DOHH2 (cell line): ENCODE measurements at regions not wholly inside any gene's neighbourhood (a gene's known extent, or its start where the extent isn't known, plus 50 kb on each side); places are given as distances from the start of the nearest gene placed in this dataset.

Experiments
- H3F3A ChIP-seq: fragments of 200-600 bp; sonication (generic), shearing (Covaris generic); 2 replicates; pipeline ENCODE4 v1.6.0; 2016; ENCODE audit warnings: antibody characterized with exemption, mild to moderate bottlenecking; ENCODE audit not compliant: control insufficient read depth, insufficient read depth
- H3K27ac ChIP-seq: fragments of 200-600 bp; sonication (generic); 2 replicates; pipeline ENCODE4 v1.5.1; 2014; ENCODE audit warnings: low read depth, mild to moderate bottlenecking, low read length, moderate library complexity
- H3K27me3 ChIP-seq: fragments of 200-600 bp; sonication (generic); 2 replicates; pipeline ENCODE4 v1.6.1; 2014; ENCODE audit warnings: mild to moderate bottlenecking, low read length, mixed read lengths; ENCODE audit not compliant: control insufficient read depth
- H3K36me3 ChIP-seq: fragments of 200-600 bp; sonication (generic); 2 replicates; pipeline ENCODE4 v1.6.1; 2014; ENCODE audit warnings: mild to moderate bottlenecking, low read length, moderate library complexity, mixed read lengths; ENCODE audit not compliant: control insufficient read depth
- H3K4me1 ChIP-seq: fragments of 200-600 bp; sonication (generic); 2 replicates; pipeline ENCODE4 v1.6.1; 2014; ENCODE audit warnings: mild to moderate bottlenecking, low read length, mixed read lengths; ENCODE audit not compliant: control insufficient read depth
- H3K4me2 ChIP-seq: fragments of 200-600 bp; sonication (generic); 2 replicates; pipeline ENCODE4 v1.6.0; 2014; ENCODE audit warnings: mild to moderate bottlenecking, low read length, moderate library complexity
- H3K4me3 ChIP-seq: fragments of 200-600 bp; sonication (generic); 2 replicates; pipeline ENCODE4 v1.5.1; 2014; ENCODE audit warnings: mild to moderate bottlenecking, low read length, mixed read lengths
- H3K79me2 ChIP-seq: fragments of 200-600 bp; sonication (generic); 2 replicates; pipeline ENCODE4 v1.6.1; 2014; ENCODE audit warnings: mild to moderate bottlenecking, low read length, mixed read lengths; ENCODE audit not compliant: control insufficient read depth
- H3K9me2 ChIP-seq: fragments of 200-600 bp; sonication (generic); replicated peaks from 2 replicates; pipeline ENCODE4 v1.6.1; 2014; ENCODE audit warnings: mild to moderate bottlenecking, low read length, mixed read lengths; ENCODE audit not compliant: control insufficient read depth
- H3K9me3 ChIP-seq: fragments of 200-600 bp; sonication (generic); 2 replicates; pipeline ENCODE4 v1.6.1; 2014; ENCODE audit warnings: antibody characterized with exemption, low read length, mixed read lengths; ENCODE audit not compliant: control insufficient read depth, insufficient read depth
- H4K20me1 ChIP-seq: fragments of 200-600 bp; sonication (generic); 2 replicates; pipeline ENCODE4 v1.6.0; 2014; ENCODE audit warnings: low read depth, mild to moderate bottlenecking, antibody characterized with exemption, low read length, moderate library complexity; ENCODE audit not compliant: control insufficient read depth, insufficient read depth
- EZH2phosphoT487 ChIP-seq: fragments of 200-600 bp; sonication (generic); IDR thresholded peaks from 2 replicates; pipeline ENCODE4 v1.6.1; 2017; ENCODE audit warnings: borderline replicate concordance, mild to moderate bottlenecking, antibody characterized with exemption, low read length, moderate library complexity, mixed read lengths
- TF ChIP-seq, protein P1 (sequence below): fragments of 200-600 bp; sonication (generic); IDR thresholded peaks from one replicate; pipeline ENCODE4 v1.5.1; 2014; ENCODE audit warnings: antibody characterized with exemption, mild to moderate bottlenecking, low read depth, low read length; ENCODE audit not compliant: poor library complexity, severe bottlenecking

DNA sequence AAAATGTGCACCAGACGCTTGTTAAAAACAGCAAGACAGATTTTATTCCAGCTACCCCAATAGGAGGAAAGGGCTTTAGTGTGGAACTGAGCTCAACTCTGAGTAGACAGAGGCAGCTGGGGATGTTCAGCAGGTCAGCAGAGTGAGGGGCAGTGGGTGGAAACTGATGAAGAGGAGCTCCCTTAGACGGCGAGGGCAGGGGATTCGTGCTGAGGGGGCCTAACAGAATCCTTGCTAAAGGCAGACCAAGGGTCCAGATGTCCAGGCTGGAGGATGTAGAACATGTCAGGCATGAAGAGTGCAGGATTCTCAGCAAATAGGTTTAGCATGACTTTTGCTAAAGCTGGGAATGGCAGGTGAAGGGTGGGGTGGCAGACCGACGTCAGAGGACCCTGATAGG is 71.9 kb upstream of the OLFM1 start:
- H3K4me3 ChIP-seq, result no peak overlapping the region
- H3F3A ChIP-seq, result no peaks in the 10 kb centered on the region
- no peaks in the 10 kb centered on the region for H3K36me3 ChIP-seq
- no peaks in the 10 kb centered on the region for H4K20me1 ChIP-seq
- no peak overlapping the region for H3K4me2 ChIP-seq
- H3K9me3 ChIP-seq, result no peaks in the 10 kb centered on the region
- no peaks in the 10 kb centered on the region for H3K79me2 ChIP-seq
- H3K27me3 ChIP-seq, result no peaks in the 10 kb centered on the region
- no peak overlapping the region for H3K27ac ChIP-seq
- H3K4me1 ChIP-seq, result no peaks in the 10 kb centered on the region
- TF ChIP-seq, protein P1, sequence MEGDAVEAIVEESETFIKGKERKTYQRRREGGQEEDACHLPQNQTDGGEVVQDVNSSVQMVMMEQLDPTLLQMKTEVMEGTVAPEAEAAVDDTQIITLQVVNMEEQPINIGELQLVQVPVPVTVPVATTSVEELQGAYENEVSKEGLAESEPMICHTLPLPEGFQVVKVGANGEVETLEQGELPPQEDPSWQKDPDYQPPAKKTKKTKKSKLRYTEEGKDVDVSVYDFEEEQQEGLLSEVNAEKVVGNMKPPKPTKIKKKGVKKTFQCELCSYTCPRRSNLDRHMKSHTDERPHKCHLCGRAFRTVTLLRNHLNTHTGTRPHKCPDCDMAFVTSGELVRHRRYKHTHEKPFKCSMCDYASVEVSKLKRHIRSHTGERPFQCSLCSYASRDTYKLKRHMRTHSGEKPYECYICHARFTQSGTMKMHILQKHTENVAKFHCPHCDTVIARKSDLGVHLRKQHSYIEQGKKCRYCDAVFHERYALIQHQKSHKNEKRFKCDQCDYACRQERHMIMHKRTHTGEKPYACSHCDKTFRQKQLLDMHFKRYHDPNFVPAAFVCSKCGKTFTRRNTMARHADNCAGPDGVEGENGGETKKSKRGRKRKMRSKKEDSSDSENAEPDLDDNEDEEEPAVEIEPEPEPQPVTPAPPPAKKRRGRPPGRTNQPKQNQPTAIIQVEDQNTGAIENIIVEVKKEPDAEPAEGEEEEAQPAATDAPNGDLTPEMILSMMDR, result no peak
- no peak for TF ChIP-seq EZH2phosphoT487
- H3K9me2 ChIP-seq, result no peaks in the 10 kb centered on the region

DNA sequence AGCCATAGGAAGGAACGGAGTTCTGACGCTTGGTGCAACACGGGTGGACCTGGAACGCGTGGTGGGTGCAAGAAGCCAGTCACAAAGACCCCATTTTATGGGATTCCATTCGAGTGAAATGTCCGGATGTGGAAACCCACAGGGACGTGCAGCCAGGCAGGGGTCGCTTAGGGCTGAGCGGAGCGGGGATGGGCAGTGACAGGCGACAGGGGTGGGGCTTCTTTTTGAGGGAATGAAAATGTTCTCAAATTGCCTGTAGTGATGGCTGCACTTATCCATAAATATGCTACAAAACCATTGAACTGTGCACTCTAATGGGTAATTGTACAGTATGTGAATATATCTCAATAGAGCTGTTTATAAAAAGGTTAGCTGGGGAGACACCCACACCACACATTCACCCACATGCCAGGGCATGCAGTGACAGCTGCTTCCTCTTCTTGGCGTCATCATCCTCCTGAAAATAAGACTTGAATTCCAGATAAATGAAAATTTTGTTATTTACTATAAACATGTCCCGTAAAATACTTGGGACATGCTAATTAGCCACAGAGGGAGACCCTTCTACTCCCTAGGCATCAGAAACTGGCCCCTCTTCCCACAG is 71.3 kb upstream of the OLFM1 start:
- Histone ChIP-seq H4K20me1 (no peaks in the 10 kb centered on the region), H3K9me2 (no peaks in the 10 kb centered on the region), H3K4me1 (no peaks in the 10 kb centered on the region), H3K36me3 (no peaks in the 10 kb centered on the region), H3K27me3 (no peaks in the 10 kb centered on the region), H3K4me3 (no peak overlapping the region), H3K4me2 (no peak overlapping the region), H3K9me3 (no peaks in the 10 kb centered on the region), H3F3A (no peaks in the 10 kb centered on the region), H3K79me2 (no peaks in the 10 kb centered on the region), H3K27ac (no peak overlapping the region)
- TF ChIP-seq, protein P1, result no peak
- TF ChIP-seq EZH2phosphoT487, result no peak

DNA sequence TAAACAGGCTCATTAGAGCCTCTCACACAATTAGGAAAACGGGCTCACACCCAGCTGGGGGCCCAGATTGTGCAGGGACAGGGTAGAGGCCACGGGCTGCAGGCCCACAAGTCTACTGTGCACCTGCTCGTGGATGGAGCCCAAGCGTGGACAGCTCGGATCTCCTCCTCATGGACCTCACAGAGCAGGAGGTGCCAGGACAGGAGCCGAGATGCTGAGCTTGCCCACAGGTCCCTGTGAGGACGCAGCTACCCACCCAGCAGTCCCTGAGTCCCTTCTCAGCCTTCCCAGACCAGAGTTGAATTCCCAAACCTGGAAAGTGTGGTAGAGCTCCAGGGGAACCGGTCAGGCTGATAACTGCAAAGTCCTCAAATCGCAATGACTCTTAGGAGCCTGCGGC is 70.6 kb upstream of the OLFM1 start:
- H3K27ac ChIP-seq, result no peak overlapping the region
- H3K9me3 ChIP-seq, result no peaks in the 10 kb centered on the region
- no peaks in the 10 kb centered on the region for H3K27me3 ChIP-seq
- H3F3A ChIP-seq, result no peaks in the 10 kb centered on the region
- no peaks in the 10 kb centered on the region for H3K79me2 ChIP-seq
- H4K20me1 ChIP-seq, result no peaks in the 10 kb centered on the region
- H3K9me2 ChIP-seq, result no peaks in the 10 kb centered on the region
- no peak overlapping the region for H3K4me3 ChIP-seq
- TF ChIP-seq, protein P1, result no peak
- TF ChIP-seq EZH2phosphoT487, result no peak
- no peak overlapping the region for H3K4me2 ChIP-seq
- H3K4me1 ChIP-seq, result no peaks in the 10 kb centered on the region
- H3K36me3 ChIP-seq, result no peaks in the 10 kb centered on the region

DNA sequence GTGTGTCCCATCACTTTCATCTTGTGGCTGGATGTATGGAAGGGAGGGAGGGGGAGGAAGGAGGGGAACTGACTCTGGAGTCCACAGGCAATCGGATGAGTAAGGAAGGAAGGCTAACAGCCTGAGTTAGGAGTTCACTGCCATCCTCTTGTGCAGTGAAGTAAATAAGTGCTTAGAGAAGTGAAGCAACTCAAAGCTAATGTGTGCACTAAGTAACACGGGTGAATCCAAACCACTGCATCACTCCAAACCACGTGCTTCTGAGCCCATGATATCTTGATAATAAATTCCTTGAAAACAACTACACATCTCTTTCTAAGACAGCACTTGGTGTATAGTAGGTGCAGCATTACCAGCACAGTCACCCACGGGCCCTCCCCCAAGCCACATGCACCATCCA is 69.6 kb upstream of the OLFM1 start:
- no peaks in the 10 kb centered on the region for H4K20me1 ChIP-seq
- H3K4me2 ChIP-seq, result no peak overlapping the region
- TF ChIP-seq EZH2phosphoT487, result no peak
- H3K9me2 ChIP-seq, result no peaks in the 10 kb centered on the region
- H3K9me3 ChIP-seq, result no peaks in the 10 kb centered on the region
- H3K27me3 ChIP-seq, result no peaks in the 10 kb centered on the region
- no peaks in the 10 kb centered on the region for H3F3A ChIP-seq
- H3K4me1 ChIP-seq, result no peaks in the 10 kb centered on the region
- no peak overlapping the region for H3K27ac ChIP-seq
- no peak overlapping the region for H3K4me3 ChIP-seq
- H3K36me3 ChIP-seq, result no peaks in the 10 kb centered on the region
- H3K79me2 ChIP-seq, result no peaks in the 10 kb centered on the region
